ENCODE measurements at regions not wholly inside any gene's neighbourhood (a gene's known extent, or its start where the extent isn't known, plus 50 kb on each side); places are given as distances from the start of the nearest gene placed in this dataset.

DNA sequence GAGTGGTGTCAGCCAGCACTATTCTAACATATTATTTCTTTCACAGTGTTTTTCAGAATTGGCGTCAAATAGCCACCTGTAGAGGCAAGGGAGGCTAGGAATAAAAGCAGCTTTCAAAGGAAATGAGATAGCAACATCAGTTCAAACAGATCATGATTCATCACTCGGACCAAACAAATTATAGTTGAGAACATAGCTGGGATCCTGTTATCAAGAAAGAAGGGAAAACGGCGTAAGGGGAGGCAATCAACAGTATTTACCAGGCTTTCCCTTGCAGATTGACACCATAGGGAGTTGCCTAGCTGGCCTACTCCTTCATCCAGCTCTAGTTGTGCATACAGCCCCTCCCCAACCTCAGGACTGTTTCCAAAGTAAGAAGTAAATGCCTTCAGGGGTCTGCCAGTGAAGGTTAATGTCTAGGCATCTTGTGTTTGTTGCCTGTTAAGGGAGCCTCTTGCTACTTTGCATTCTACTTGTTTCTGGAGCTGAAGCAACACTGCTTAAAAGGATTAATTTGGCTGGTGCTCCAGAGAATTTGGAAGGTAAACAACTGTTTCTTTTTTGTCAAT is 286.5 kb downstream of the NSUN3 start:
- H3K79me2 ChIP-seq (replicated peaks; ENCODE audit: insufficient read depth, low read length) = no peaks in the 10 kb centered on the region
- no peak overlapping the region for H3K4me3 ChIP-seq (ENCODE audit: low read length)
- TF ChIP-seq POLR2AphosphoS5 (IDR thresholded peaks at IDR 0.05) (peak; percentile 30), EP300 (conservative IDR thresholded peaks at IDR 0.05; ENCODE audit: poor library complexity, severe bottlenecking) (no peak)
- no peaks in the 10 kb centered on the region for H4K20me1 ChIP-seq (ENCODE audit: insufficient read depth)
- no peak overlapping the region for H3K9ac ChIP-seq (ENCODE audit: low read length)
- no peaks in the 10 kb centered on the region for H3F3A ChIP-seq (ENCODE audit: insufficient read depth, low read length, poor library complexity, severe bottlenecking)
- no peaks in the 10 kb centered on the region for H3K9me3 ChIP-seq (ENCODE audit: low read length)
- H2AFZ ChIP-seq (ENCODE audit: low read depth, low read length) = no peak overlapping the region
- H3K9me2 ChIP-seq (ENCODE audit: insufficient read depth, low read length) = no peaks in the 10 kb centered on the region
- no peaks in the 10 kb centered on the region for H3K27me3 ChIP-seq (ENCODE audit: insufficient read depth, low read depth, low read length)
- H3K27ac ChIP-seq (ENCODE audit: low read length) = no peak overlapping the region
- H3K36me3 ChIP-seq (ENCODE audit: insufficient read depth, low read length) = no peaks in the 10 kb centered on the region
- H3K4me2 ChIP-seq (ENCODE audit: low read length) = no peak overlapping the region

DNA sequence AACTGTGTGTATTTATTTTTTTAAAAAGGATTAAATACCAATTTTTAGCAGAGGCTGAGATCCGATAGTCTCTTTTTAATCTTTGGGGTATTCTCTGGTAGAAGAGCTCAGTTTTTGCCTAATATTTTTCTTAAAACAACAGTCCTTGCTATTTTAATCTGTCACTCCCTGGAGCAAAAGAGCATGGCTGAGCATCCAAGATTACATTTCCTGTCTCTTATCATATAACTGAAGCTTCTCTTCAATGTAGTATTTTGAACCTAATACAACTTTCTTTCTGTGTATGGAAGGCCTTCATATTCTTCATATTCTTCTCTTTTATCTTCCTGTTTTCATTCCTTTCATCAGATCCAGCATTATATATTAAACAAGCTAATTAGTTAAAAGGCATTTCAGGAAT is 293.7 kb downstream of the NSUN3 start:
- H3K79me2 ChIP-seq (replicated peaks; ENCODE audit: insufficient read depth, low read length) = no peaks in the 10 kb centered on the region
- H4K20me1 ChIP-seq (ENCODE audit: insufficient read depth) = no peaks in the 10 kb centered on the region
- H3K9me2 ChIP-seq (ENCODE audit: insufficient read depth, low read length) = no peaks in the 10 kb centered on the region
- no peak overlapping the region for H3K27ac ChIP-seq (ENCODE audit: low read length)
- no peak overlapping the region for H2AFZ ChIP-seq (ENCODE audit: low read depth, low read length)
- no peak overlapping the region for H3K4me3 ChIP-seq (ENCODE audit: low read length)
- no peak overlapping the region for H3K4me2 ChIP-seq (ENCODE audit: low read length)
- H3K27me3 ChIP-seq (ENCODE audit: insufficient read depth, low read depth, low read length) = no peaks in the 10 kb centered on the region
- no peaks in the 10 kb centered on the region for H3F3A ChIP-seq (ENCODE audit: insufficient read depth, low read length, poor library complexity, severe bottlenecking)
- no peaks in the 10 kb centered on the region for H3K9me3 ChIP-seq (ENCODE audit: low read length)
- TF ChIP-seq, protein P1, sequence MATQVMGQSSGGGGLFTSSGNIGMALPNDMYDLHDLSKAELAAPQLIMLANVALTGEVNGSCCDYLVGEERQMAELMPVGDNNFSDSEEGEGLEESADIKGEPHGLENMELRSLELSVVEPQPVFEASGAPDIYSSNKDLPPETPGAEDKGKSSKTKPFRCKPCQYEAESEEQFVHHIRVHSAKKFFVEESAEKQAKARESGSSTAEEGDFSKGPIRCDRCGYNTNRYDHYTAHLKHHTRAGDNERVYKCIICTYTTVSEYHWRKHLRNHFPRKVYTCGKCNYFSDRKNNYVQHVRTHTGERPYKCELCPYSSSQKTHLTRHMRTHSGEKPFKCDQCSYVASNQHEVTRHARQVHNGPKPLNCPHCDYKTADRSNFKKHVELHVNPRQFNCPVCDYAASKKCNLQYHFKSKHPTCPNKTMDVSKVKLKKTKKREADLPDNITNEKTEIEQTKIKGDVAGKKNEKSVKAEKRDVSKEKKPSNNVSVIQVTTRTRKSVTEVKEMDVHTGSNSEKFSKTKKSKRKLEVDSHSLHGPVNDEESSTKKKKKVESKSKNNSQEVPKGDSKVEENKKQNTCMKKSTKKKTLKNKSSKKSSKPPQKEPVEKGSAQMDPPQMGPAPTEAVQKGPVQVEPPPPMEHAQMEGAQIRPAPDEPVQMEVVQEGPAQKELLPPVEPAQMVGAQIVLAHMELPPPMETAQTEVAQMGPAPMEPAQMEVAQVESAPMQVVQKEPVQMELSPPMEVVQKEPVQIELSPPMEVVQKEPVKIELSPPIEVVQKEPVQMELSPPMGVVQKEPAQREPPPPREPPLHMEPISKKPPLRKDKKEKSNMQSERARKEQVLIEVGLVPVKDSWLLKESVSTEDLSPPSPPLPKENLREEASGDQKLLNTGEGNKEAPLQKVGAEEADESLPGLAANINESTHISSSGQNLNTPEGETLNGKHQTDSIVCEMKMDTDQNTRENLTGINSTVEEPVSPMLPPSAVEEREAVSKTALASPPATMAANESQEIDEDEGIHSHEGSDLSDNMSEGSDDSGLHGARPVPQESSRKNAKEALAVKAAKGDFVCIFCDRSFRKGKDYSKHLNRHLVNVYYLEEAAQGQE (IDR thresholded peaks at IDR 0.05; ENCODE audit: borderline replicate concordance) = no peak
- TF ChIP-seq TAF1 (IDR thresholded peaks at IDR 0.05; ENCODE audit: low read depth) (no peak), RAD21 (conservative IDR thresholded peaks at IDR 0.05) (no peak), MXI1 (conservative IDR thresholded peaks at IDR 0.05; ENCODE audit: poor library complexity, severe bottlenecking) (no peak), EP300 (conservative IDR thresholded peaks at IDR 0.05; ENCODE audit: poor library complexity, severe bottlenecking) (no peak), SMC3 (conservative IDR thresholded peaks at IDR 0.05; ENCODE audit: poor library complexity) (no peak), EZH2 (IDR thresholded peaks at IDR 0.05; ENCODE audit: borderline replicate concordance, insufficient read depth, low read length, poor library complexity, severe bottlenecking) (no peak), POLR2AphosphoS5 (IDR thresholded peaks at IDR 0.05) (no peak)
- TF ChIP-seq, protein P2, sequence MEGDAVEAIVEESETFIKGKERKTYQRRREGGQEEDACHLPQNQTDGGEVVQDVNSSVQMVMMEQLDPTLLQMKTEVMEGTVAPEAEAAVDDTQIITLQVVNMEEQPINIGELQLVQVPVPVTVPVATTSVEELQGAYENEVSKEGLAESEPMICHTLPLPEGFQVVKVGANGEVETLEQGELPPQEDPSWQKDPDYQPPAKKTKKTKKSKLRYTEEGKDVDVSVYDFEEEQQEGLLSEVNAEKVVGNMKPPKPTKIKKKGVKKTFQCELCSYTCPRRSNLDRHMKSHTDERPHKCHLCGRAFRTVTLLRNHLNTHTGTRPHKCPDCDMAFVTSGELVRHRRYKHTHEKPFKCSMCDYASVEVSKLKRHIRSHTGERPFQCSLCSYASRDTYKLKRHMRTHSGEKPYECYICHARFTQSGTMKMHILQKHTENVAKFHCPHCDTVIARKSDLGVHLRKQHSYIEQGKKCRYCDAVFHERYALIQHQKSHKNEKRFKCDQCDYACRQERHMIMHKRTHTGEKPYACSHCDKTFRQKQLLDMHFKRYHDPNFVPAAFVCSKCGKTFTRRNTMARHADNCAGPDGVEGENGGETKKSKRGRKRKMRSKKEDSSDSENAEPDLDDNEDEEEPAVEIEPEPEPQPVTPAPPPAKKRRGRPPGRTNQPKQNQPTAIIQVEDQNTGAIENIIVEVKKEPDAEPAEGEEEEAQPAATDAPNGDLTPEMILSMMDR (IDR thresholded peaks at IDR 0.05; ENCODE audit: poor library complexity, severe bottlenecking) = no peak
- H3K36me3 ChIP-seq (ENCODE audit: insufficient read depth, low read length) = no peaks in the 10 kb centered on the region
- no peak overlapping the region for H3K9ac ChIP-seq (ENCODE audit: low read length)
